Keratinocyte (primary cell): ENCODE measurements at regions not wholly inside any gene's neighbourhood (a gene's known extent, or its start where the extent isn't known, plus 50 kb on each side); places are given as distances from the start of the nearest gene placed in this dataset.
"Not testable (repeated sequence)": the region's sequence is repeated elsewhere in the genome, so short reads cannot be mapped to it uniquely, and the experiment has no call there.

ENCODE experiments used
- EZH2 ChIP-seq: IDR thresholded peaks from one replicate; pipeline ENCODE4 v1.6.1; 2012; ENCODE audit warnings: inconsistent platforms, mild to moderate bottlenecking, low read length, moderate library complexity
- TF ChIP-seq, protein P1 (sequence below), 3 experiments: IDR thresholded peaks in 1 of 3; conservative IDR thresholded peaks in 1 of 3; optimal IDR thresholded peaks in 1 of 3; 2 replicates in 2 of 3; 3 replicates in 1 of 3; pipeline versions ENCODE3 to v1.5.1; 2011; ENCODE audit warnings: low read length in 3 of 3, mild to moderate bottlenecking in 3 of 3, moderate library complexity in 2 of 3, control low read depth in 1 of 3, inconsistent platforms in 1 of 3; ENCODE audit not compliant: insufficient read depth in 2 of 3; ENCODE audit errors: extremely low read depth in 1 of 3

DNA sequence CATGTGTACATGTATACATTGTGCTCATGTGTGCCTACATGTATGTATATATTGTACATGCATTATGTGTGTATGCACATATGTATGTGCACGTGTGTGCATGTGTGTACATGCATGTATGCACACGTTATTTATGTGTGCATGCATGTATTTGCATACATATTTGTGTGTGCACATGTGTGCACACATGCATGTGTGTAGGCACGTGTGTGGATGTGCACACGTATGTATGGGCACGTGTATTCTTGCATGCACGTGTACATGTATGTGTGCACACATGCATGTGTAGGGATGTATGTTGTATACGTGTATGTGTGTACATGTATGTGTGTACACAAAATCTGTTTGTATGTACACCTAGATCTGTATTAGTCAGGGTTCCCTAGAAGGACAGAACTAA is 556.0 kb downstream of the PRIM2 start:
- TF ChIP-seq, protein P1, sequence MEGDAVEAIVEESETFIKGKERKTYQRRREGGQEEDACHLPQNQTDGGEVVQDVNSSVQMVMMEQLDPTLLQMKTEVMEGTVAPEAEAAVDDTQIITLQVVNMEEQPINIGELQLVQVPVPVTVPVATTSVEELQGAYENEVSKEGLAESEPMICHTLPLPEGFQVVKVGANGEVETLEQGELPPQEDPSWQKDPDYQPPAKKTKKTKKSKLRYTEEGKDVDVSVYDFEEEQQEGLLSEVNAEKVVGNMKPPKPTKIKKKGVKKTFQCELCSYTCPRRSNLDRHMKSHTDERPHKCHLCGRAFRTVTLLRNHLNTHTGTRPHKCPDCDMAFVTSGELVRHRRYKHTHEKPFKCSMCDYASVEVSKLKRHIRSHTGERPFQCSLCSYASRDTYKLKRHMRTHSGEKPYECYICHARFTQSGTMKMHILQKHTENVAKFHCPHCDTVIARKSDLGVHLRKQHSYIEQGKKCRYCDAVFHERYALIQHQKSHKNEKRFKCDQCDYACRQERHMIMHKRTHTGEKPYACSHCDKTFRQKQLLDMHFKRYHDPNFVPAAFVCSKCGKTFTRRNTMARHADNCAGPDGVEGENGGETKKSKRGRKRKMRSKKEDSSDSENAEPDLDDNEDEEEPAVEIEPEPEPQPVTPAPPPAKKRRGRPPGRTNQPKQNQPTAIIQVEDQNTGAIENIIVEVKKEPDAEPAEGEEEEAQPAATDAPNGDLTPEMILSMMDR (optimal IDR thresholded peaks at IDR 0.05 in 1 of 3, IDR thresholded peaks at IDR 0.05 in 1 of 3, conservative IDR thresholded peaks at IDR 0.05 in 1 of 3; ENCODE audit: extremely low read depth in 1 of 3, insufficient read depth in 2 of 3, low read length in 3 of 3): not testable (repeated sequence)
- not testable (repeated sequence) for TF ChIP-seq EZH2
